ENCODE measurements at regions not wholly inside any gene's neighbourhood (a gene's known extent, or its start where the extent isn't known, plus 50 kb on each side); places are given as distances from the start of the nearest gene placed in this dataset.
A peak's percentile ranks its signal among the peaks of the same experiment; 100 is the strongest.
"Not testable (repeated sequence)": the region's sequence is repeated elsewhere in the genome, so short reads cannot be mapped to it uniquely, and the experiment has no call there.

- DNase-seq: peak; percentile 93 to 97
These were observed 162.5 kb upstream of the TBL1XR1 start for GRCh38 chr3:177359593-177360357.

- peak in 1 of 2 experiments; percentile 7 for DNase-seq
These were observed 164.0 kb upstream of the TBL1XR1 start for GRCh38 chr3:177361081-177361938.

- no peak for DNase-seq
These were observed 165.3 kb upstream of the TBL1XR1 start for GRCh38 chr3:177362626-177363025.

- no peak for DNase-seq
These were observed 167.0 kb upstream of the TBL1XR1 start for GRCh38 chr3:177364236-177364635.

- not testable (repeated sequence) for DNase-seq
These were observed 168.0 kb upstream of the TBL1XR1 start for GRCh38 chr3:177365294-177365693.

- no peak for DNase-seq
These were observed 170.5 kb upstream of the TBL1XR1 start for GRCh38 chr3:177367788-177368187.

- no peak for DNase-seq
These were observed 173.1 kb upstream of the TBL1XR1 start for GRCh38 chr3:177370246-177370822.

GRCh38 chr3:177371146-177371545 lies 173.9 kb upstream of the TBL1XR1 start:
- DNase-seq: no peak

GRCh38 chr3:177371888-177372287 lies 174.6 kb upstream of the TBL1XR1 start:
- DNase-seq: no peak

- no peak for DNase-seq
These were observed 177.0 kb upstream of the TBL1XR1 start for GRCh38 chr3:177374323-177374722.

GRCh38 chr3:177375316-177375715 lies 178.0 kb upstream of the TBL1XR1 start:
- DNase-seq: no peak

- DNase-seq: no peak
These were observed 179.9 kb upstream of the TBL1XR1 start for GRCh38 chr3:177377166-177377565.

- no peak for DNase-seq
These were observed 180.9 kb upstream of the TBL1XR1 start for GRCh38 chr3:177378168-177378567.

- DNase-seq: no peak
These were observed 181.8 kb upstream of the TBL1XR1 start for GRCh38 chr3:177379045-177379444.

- DNase-seq: no peak
These were observed 183.8 kb upstream of the TBL1XR1 start for GRCh38 chr3:177381070-177381469.

- no peak for DNase-seq
These were observed 185.7 kb upstream of the TBL1XR1 start for GRCh38 chr3:177382944-177383343.

GRCh38 chr3:177385186-177385585 lies 187.9 kb upstream of the TBL1XR1 start:
- no peak for DNase-seq

- no peak for DNase-seq
These were observed 188.6 kb upstream of the TBL1XR1 start for GRCh38 chr3:177385831-177386301.

- DNase-seq: no peak
These were observed 190.9 kb upstream of the TBL1XR1 start for GRCh38 chr3:177388209-177388608.

GRCh38 chr3:177394231-177395024 lies 197.1 kb upstream of the TBL1XR1 start:
- DNase-seq: not testable (repeated sequence)

GRCh38 chr3:177396733-177397132 lies 199.5 kb upstream of the TBL1XR1 start:
- no peak for DNase-seq

GRCh38 chr3:177401375-177401774 lies 204.1 kb upstream of the TBL1XR1 start:
- no peak for DNase-seq

- no peak for DNase-seq
These were observed 205.3 kb upstream of the TBL1XR1 start for GRCh38 chr3:177402533-177402932.

Measured in stimulated activated CD4-positive, alpha-beta T cell treated with anti-CD3 and anti-CD28 coated beads, Interleukin-4, amount 100 ng/mL, for 4 hours (primary cell).